Ishikawa (cell line): ENCODE measurements at regions not wholly inside any gene's neighbourhood (a gene's known extent, or its start where the extent isn't known, plus 50 kb on each side); places are given as distances from the start of the nearest gene placed in this dataset.

Experiments used
- CEBPB ChIP-seq: IDR thresholded peaks from 2 replicates; pipeline ENCODE4 v1.6.1; 2012
- CREB1 ChIP-seq: IDR thresholded peaks from 2 replicates; pipeline ENCODE4 v1.6.1; 2012; ENCODE audit warnings: low read depth
- EGR1 ChIP-seq: IDR thresholded peaks from 2 replicates; pipeline ENCODE4 v1.6.1; 2012
- EP300 ChIP-seq: IDR thresholded peaks from 2 replicates; pipeline ENCODE4 v1.6.1; 2012; ENCODE audit warnings: borderline replicate concordance
- FOXM1 ChIP-seq: IDR thresholded peaks from 2 replicates; pipeline ENCODE4 v1.6.1; 2012; ENCODE audit warnings: low read depth, borderline replicate concordance
- MAX ChIP-seq: IDR thresholded peaks from 2 replicates; pipeline ENCODE4 v1.6.1; 2012
- NFIC ChIP-seq: IDR thresholded peaks from 2 replicates; pipeline ENCODE4 v1.6.1; 2012
- RAD21 ChIP-seq: IDR thresholded peaks from 2 replicates; pipeline ENCODE4 v1.6.1; 2012; ENCODE audit warnings: low read depth
- REST ChIP-seq: IDR thresholded peaks from 2 replicates; pipeline ENCODE4 v1.6.1; 2012; ENCODE audit warnings: low read depth, mild to moderate bottlenecking
- TAF1 ChIP-seq: IDR thresholded peaks from 2 replicates; pipeline ENCODE4 v1.6.1; 2012; ENCODE audit warnings: low read depth, mild to moderate bottlenecking
- TCF12 ChIP-seq: IDR thresholded peaks from 2 replicates; pipeline ENCODE4 v1.6.1; 2012; ENCODE audit warnings: low read depth
- TEAD4 ChIP-seq: IDR thresholded peaks from 2 replicates; pipeline ENCODE4 v1.6.1; 2012
- USF1 ChIP-seq: IDR thresholded peaks from 2 replicates; pipeline ENCODE4 v1.6.1; 2012
- YY1 ChIP-seq: IDR thresholded peaks from 2 replicates; pipeline ENCODE4 v1.6.1; 2012; ENCODE audit warnings: low read depth
- ZBTB7A ChIP-seq: IDR thresholded peaks from 2 replicates; pipeline ENCODE4 v1.6.1; 2012; ENCODE audit warnings: low read depth

GRCh38 chr4:132527817-132528216, 621.3 kb upstream of the PCDH10 start:
- TF ChIP-seq TEAD4 (no peak), EP300 (no peak), TCF12 (no peak), FOXM1 (no peak)

GRCh38 chr4:132530861-132531260, 618.2 kb upstream of the PCDH10 start:
- TF ChIP-seq ZBTB7A: no peak
- no peak for TF ChIP-seq RAD21
- TF ChIP-seq TAF1: no peak
- TF ChIP-seq TEAD4: no peak
- TF ChIP-seq EP300: no peak
- TF ChIP-seq FOXM1: no peak
- no peak for TF ChIP-seq USF1
- TF ChIP-seq REST: no peak
- no peak for TF ChIP-seq CREB1
- no peak for TF ChIP-seq CEBPB

- TF ChIP-seq ZBTB7A (no peak), TCF12 (no peak), CEBPB (no peak), NFIC (no peak), CREB1 (no peak), TEAD4 (no peak), TAF1 (no peak), RAD21 (no peak), USF1 (no peak), YY1 (no peak), EP300 (no peak), MAX (no peak), EGR1 (no peak), REST (no peak), FOXM1 (no peak)
Observed at GRCh38 chr4:132540268-132540667, 608.8 kb upstream of the PCDH10 start.

GRCh38 chr4:132540797-132541196, 608.3 kb upstream of the PCDH10 start:
- TF ChIP-seq EP300 (no peak), ZBTB7A (no peak), FOXM1 (no peak), TEAD4 (no peak), USF1 (no peak)

- TF ChIP-seq MAX (no peak), FOXM1 (no peak), NFIC (no peak), TCF12 (no peak), REST (no peak), CEBPB (no peak), EGR1 (no peak), CREB1 (no peak), ZBTB7A (no peak), YY1 (no peak), TEAD4 (no peak), EP300 (no peak), USF1 (no peak), RAD21 (no peak), TAF1 (no peak)
Observed at GRCh38 chr4:132542228-132542627, 606.9 kb upstream of the PCDH10 start.
